T-helper 2 cell treated with Interferon-gamma antibody and Interleukin-4, amounts not matched to agents 100 ng/mL and 5 ng/mL, for 36 hours (primary cell): ENCODE measurements at regions not wholly inside any gene's neighbourhood (a gene's known extent, or its start where the extent isn't known, plus 50 kb on each side); places are given as distances from the start of the nearest gene placed in this dataset.
"Not testable (repeated sequence)": the region's sequence is repeated elsewhere in the genome, so short reads cannot be mapped to it uniquely, and the experiment has no call there.

Source experiments
- intact Hi-C: fragments of 100-400 bp; cut with micrococcal nuclease; formaldehyde crosslinking; loops from one replicate; pipeline ENCODE4 v1.15.1; 2023

DNA sequence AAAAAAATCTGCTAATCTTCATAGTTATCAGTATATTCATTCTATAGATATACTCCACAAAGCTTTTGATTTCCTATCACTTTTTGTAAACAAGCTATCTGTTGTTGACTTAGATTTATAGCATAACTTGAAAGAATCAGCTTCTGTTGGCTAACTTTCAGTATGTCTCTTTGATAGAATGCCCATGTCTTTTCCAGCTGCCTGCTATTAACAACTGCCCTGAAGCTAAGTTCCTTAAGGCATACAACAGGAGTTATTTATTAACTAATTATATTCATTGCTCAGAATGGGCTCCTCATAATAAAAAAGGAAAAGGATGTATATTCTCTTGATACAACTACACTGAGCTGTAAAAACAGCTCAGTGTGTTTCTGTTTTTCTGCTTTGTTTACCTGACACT lies 293.9 kb downstream of the TUSC7 start:
- intact Hi-C loops = no loop called here

DNA sequence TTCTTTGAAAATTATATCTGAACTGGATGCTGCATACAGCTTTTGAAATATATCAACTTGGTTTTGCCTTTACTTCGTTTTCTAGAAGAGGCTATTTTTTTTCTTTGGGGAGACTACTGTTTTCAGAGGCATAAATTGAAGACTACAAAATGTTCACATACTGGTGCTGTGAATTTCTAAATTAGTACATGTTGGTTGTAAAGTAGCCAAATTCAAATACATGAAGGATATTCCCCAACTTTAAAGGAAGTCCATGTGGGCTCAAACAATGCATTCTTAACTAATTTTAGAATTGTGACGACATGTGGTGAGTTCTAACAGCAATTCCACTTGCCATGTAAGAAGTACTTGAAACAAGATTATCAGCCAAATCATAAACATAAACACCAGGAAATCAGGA lies 295.7 kb downstream of the TUSC7 start:
- intact Hi-C loops = no loop called here

DNA sequence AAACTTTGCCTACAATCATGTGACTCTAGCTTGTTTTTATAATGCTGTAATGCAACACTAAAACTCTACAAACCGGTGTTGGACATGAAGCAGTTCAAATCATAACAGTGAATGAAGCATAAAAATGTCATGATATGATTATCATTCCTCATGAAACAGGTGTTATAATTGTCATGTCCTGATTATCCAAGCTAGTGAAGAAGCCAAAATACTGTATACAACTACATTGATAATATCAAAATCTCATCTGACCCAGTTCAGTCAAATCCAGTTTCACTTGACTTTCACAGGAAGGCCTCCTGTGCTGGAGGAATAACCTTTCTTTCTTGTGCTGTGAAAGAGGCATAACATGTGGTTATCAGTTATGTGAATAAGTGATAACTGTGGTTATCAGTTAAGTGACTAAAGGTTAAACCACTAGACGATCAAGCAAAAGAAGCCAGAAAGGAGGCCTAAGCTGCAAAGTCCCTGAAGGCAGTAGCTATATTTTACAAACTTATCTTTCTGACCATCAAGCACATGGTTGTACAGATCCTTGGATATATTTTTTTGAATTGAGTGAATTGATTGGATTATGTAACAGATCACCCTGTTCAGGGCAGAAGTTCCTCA lies 296.4 kb downstream of the TUSC7 start:
- intact Hi-C loops = no loop called here

DNA sequence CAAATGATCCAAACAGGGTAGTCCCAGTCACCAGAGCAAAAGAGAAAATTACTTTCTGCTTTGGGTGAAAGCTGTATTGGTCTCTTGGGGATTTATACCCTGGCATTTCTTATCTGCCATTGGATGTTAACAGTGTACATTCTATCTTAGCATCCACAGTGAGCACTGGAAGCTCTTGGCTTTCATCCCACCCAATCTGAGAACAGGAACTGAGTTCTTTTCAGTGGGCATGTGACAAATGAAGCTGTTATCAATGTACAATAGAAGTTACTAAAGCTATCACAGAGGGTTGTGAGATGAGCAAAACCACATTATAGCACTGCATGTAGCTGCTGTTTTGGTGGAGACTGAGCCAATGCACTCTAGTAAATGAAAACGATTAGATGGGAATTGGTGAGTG lies 300.7 kb downstream of the TUSC7 start:
- intact Hi-C loops = no loop called here

DNA sequence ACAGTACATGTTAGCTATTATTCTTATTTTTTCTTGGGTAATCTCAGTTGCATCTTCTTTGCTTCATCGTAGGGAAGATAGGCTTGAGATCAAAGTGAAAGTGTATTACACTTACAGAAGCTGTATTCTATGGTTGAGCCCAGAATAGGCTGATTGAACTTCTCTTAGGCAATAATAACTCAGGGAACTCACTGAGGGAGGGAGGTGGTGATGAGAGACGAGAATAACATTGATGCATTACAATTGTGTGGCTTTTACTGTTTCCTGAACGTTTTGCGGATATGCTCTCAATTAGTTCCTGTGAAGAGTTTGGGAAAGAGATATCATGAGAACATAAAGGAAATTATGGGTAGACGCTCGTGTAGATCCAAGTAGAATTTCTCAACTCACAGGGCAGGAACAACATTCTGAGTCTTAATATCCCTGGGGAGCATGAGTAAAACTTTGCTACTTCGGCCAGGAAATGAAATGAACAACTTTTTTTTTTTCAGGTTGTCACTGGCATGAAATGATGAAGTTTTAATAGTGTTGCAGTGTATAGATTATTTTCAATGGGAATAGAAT lies 302.2 kb downstream of the TUSC7 start:
- intact Hi-C loops = no loop called here

DNA sequence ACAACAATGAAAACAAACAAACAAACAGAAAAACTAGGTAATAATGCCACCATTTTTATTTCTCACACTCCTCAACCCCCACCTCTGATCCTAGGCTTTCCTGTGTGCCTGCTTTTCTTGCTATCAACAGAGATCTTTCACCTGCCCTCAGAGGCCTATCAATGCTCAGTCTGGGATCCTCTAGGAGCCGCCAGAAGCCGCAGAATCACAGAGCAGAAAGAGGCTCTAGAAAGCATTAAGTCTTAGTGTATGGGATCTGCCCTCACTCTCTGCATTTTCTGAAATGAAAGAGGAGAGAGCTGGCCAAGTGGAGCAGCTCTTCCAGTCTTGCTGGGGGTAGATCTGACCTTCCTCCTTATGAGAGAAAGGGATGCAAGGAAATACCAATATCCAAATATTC lies 306.8 kb downstream of the TUSC7 start:
- intact Hi-C loops = no loop called here

DNA sequence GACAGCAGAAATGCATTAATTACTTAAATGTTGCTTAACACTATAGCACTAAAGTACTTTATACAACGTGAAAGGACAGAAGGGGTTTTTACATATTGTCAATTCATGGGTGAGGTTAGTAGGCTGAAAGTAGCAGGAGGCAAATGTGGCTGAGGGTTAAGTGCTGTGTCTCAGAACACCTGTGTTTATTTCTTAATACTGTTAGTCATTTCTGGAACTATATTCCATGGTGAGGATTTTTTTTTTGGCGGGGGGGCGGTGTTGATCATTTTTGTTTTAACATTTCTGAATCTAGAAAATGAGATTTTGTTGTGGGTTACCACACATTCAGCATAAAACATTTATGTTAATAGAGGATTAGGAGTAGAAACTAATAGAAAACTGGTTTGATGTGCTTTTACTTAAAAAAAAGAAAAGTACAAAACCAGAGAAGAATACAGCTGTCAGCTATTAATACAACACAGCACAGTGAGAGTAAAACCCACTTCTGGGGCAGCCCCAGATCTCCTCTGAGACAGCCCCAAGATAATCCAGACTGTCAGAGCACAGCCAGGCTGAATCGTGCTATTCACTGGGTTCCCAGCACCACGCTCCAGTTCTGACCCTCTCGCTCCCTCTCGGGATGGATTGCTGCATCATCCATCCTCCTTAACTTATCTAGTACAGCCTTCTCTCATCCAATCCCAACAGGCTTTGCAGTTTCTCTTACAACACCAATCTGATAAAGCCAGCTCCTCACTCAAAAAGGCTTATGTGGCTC lies 307.7 kb downstream of the TUSC7 start:
- intact Hi-C loops = no loop called here

DNA sequence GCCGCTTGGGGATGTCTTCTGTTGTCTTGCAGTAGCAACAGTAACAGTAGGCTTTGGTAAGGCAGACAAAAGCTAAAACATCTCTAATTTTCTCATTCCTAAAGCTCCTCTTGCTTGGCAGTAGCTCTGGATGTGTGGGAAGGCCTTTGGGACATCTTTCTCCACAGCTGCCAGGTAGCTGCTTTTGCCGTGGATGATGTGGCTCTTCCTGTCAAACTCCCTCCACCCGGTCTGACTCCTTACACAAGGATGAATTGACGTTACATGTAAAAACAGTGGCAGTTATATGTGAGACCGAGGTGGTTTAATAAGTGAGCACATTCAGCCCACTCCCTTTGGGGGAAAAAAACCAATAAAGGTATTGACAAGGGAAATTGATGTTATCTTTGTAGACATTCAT lies 309.1 kb downstream of the TUSC7 start:
- intact Hi-C loops = loop anchor here (1.0 to 2.0 kb wide), 3 partner anchors 508 to 1798 kb away; no protein-coding TSS in a partner anchor

DNA sequence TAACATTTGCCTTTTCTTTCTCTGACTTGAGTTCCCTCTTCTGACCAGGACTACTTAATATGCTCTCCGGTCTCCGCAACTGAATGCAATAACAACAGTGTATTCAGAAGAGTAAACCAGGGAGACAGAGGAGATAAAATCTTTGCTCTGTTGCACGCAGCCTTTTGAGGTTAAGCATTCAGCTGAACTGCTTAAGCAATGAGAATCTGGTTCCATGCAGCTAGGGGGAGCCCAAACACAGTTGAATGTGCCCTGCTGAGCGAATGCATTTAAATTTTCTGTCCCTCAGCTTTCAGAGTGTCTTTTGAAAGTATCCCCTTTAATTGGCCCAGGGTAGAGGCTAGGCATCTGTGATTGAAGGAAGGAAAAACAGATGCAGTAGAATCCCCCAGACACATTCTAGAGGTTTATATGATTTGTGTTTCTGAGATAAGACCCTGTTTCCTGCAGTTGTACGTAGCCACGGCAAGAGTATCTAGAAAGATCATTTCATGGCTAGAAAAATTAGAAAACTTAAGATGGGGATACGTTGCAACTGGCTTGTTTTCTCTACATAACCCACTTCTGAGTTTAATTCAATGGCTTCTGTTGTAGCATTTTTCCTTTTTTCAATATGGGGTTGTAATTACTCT lies 309.6 kb downstream of the TUSC7 start:
- intact Hi-C loops = loop anchor here (1.0 to 2.0 kb wide), 3 partner anchors 508 to 1798 kb away; no protein-coding TSS in a partner anchor

DNA sequence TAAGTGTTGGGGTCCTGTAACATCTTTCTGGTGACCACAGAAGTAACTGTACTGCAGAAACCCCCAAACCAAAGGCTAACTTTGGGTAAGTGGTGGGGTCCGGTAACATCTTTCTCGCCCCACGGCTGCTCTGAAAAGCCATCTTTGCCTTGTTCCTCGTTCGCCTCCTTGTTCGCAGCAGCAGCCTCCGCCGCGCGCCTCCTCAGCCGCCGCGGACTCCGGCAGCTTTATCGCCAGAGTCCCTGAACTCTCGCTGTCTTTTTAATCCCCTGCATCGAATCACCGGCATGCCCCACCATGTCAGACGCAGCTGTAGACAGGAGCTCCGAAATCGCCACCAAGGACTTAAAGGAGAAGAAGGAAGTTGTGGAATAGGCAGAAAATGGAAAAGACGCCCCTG lies 316.8 kb downstream of the TUSC7 start:
- intact Hi-C loops = no loop called here

DNA sequence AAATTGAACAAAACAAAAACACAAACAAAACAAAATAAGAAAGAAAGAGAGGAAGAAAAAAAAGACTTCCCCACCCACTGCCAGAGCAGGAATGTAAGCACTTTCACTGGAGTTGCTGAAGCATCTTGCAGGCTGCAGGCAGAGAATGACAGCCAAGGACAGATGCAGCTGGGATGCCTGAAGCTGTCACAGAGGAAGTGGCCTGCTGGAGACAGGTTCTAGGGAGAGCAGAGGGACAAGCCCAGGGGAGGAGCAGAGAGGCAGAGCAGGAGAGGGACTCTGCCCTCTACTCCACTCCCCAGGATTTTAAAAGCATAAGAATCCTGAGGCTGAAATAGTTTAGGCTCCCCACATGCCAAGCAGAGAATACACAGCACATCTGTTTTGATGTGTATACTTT lies 326.2 kb downstream of the TUSC7 start:
- intact Hi-C loops = no loop called here

DNA sequence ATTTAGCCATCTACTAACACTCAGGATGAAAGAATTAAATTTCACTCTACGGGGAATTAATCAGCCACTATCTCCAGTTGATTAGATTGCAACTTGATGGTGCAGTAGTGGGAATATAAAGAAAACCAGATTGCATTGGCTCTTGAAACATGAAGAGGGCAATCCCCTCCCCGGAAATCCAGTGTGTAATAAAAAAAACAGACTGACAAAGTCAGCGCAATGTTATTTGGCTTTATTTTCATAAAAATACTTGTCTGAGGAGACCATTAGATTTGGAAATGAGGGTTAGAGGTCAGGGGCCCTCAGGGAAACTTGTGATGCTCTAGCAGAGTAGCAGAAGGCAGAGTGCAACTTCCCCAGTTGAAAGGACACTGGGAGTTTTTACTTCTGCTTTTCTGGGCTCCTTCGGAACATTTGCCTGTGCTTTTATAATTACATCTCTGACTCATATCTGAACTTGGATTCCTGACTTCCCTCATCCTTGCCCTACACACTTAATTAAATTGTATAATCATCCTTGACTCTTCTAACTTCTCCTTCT lies 326.8 kb downstream of the TUSC7 start:
- intact Hi-C loops = no loop called here

DNA sequence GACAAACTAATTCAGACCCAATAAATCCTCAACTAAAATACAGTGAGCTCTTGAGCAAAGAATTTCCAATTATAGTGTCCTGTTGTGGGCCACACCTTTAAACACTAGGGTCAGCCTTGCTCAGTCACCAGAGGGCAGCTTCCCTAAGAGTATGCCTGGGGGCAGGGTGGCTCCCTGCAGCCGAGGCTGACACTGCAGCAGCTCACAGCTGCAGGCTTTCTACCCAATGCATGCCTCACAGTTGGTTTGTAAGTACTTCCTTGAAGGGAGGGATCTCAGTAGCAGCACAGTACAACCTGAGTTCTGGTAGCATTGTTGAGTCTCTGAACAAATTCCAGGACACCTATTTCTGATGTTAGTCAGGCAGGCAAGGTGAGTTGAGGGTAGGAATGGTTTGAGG lies 335.6 kb downstream of the TUSC7 start:
- intact Hi-C loops = no loop called here

DNA sequence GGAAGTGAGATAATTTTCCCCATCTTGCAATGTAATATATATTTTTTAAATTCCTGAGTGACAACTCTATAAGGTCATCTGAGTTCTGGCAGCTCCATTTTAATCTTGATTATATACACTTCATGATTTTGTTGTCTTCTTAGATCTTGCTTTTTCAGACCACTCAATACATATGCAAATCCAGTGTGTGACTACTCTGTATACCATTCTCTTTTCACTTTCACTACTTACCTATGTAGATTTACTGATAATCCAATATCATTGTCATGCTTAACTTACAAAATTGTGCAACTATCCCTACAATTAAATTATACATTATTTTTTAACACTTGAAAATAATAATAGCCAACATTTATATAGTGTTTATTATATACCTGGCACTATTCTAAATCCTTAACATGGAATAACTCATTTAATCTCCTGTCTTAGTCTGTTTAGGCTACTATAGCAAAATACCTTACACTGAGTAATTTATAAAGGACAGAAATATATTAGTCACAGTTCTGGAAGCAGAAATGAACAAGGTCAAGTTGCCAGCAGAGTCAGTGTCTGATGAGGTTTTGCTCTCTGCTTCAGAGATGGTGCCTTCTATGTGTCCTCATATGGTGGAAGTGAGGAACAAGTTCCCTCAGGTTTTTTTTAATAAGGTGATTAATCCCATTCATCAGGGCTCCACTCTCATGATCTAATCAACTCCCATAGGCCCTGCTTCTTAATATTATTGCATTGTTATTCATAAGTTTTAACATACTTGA lies 338.5 kb downstream of the TUSC7 start:
- intact Hi-C loops = no loop called here

DNA sequence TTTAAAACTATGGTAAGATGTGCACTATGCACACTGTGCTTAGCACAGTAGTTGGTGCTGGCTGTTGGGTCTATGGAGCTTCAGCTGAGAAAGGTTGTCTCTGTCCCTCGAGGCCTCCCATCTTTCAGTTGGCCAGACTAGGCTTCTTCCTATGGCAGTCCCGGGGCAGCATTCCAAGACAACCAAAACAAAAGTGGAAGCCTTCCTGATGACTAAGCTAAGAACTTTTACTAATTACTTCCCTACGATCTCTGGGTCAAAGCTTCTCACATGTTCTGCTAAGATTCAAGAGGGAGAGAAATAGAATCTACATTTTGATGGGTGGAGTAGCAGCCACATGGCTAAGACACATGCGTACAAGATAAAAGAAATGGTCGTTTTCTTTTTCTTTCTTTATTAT lies 342.8 kb downstream of the TUSC7 start:
- intact Hi-C loops = no loop called here

DNA sequence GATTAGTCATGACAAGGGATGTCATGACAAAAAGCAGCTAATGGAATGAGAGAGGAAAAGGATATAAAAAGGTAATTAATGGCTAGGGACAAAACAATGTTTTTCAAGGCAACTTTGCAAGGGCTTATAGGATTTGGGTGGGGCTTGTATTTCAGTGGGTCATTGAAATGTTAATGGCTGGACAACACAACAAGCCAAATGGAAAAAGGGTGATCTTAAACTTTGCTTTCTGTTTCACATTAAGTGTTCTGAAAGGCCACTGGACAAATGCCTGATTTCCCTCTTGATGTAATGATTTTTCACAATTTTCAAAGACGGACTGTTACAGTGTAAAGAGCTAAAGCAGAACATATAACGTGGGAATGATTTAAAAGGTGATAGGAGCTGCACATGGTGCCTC lies 345.0 kb downstream of the TUSC7 start:
- intact Hi-C loops = no loop called here

DNA sequence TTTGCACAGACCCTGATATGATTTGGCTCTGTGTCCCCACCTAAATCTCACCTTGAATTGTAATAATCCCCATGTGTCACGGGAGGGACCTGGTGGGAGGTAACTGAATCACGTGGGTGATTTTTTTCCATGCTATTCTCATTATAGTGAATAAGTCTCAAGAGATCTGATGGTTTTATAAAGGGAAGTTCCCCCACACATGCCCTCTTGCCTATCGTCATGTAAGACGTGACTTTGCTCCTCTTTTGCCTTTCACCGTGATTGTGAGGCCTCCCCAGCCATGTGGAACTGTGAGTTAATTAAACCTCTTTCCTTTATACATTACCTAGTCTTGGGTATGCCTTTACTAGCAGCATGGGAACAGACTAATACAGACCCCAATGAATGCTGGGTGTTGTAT lies 347.4 kb downstream of the TUSC7 start:
- intact Hi-C loops = not testable (repeated sequence)

DNA sequence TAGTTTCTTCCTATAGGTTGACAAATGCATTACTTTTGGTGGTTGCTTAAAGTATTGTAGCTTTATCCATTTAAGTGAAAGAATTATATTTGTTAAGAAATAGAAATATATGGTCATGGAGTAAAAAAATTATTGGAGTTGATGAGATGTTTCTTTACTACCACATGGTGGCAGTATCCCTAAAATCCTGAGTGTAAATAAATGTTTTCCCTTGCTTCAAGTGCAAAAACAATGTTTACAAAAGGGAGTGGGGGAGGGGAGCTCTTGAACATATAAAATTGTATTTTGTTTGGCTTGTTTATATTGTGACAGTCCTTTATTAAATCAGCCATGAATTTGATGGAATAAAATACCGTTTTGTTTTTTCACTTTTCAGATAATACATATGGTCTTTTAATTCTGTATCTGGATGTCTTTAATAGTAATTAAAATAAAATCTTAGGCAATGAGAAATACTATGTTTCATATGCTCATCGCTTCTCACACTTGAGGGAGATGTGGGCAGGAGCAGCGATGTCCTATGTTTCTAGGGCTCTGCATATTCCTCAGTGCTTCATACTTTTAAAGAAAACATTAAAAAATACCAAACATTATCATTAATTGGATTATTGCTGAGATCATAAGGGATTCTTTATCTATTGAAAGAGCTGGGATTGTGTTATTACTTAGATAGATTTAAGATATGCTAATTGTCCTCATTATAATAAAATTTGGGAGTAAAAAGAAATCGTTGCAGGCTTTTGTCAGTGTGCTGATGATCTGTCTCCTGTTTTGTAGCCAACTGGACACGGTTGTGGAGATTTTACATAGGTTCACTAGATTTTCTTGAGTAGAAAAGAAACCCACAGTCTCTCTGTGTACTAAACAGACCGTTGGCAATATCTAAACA lies 349.7 kb downstream of the TUSC7 start:
- intact Hi-C loops = no loop called here

DNA sequence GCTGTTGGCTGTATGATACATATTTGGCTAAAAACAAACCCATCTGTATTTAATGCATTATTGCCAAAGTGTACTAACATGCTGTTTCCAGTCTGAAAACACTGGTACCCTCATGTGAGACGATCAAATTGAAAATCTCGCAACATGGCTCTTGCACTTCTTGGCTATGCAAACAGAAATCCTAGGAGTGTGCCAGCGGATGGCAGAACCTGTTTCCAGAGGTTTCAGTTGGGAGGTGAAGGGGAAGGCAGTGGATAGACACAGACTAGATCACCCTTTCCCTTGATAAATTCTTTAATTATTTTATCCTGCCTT lies 350.3 kb downstream of the TUSC7 start:
- intact Hi-C loops = no loop called here

DNA sequence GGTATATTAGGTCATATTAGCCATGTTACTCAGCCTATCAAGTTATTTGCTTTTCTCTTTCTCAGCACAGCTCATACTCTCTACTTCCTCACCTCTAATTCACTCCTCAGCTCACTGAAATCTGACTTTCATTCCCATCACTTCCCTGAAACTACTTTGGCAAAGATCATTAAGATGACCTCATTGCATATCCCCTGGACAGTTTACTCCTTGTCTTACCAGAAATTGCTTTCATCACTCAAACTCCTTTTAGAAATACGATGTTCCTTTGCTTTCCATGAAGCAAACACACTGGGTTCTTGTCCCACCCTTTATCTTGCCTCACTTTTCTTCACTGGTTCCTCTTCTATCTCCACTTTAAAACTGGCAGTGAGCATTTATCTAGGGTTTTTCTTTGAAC lies 354.4 kb downstream of the TUSC7 start:
- intact Hi-C loops = no loop called here

DNA sequence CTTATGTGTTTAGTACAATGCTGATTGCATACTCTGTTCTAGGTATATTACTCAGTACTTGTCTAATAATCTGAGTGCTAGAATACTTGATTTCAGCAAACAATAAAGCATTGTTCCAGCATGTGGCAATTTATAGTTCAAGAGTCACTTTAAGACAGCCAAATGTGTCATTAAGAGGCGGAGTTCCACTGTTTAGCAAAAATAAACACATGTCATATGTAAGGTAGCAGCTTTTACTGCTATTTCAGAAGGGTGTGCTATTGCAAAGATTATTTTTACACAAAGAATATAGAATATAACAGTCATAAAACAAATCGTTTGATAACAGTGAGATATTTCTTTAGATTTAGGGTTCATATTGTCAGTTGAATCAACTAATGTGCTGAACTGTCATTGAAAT lies 358.7 kb downstream of the TUSC7 start:
- intact Hi-C loops = no loop called here
